HEK293 (cell line): ENCODE measurements at regions not wholly inside any gene's neighbourhood (a gene's known extent, or its start where the extent isn't known, plus 50 kb on each side); places are given as distances from the start of the nearest gene placed in this dataset.

Experiments
- CTCF ChIA-PET: fragments of 350-600 bp; formaldehyde crosslinking; extraction: SDS; loops from one replicate; lab custom pipeline; 2021; ENCODE audit warnings: antibody characterized with exemption; lab: Yijun Ruan, JAX
- POLR2A ChIA-PET: fragments of 300-600 bp; formaldehyde crosslinking; extraction: SDS; loops from one replicate; lab custom pipeline; 2020; ENCODE audit warnings: antibody characterized with exemption, inconsistent platforms; lab: Yijun Ruan, JAX
- H3K27ac ChIP-seq: fragments of 200-500 bp; sonication (Bioruptor generic); 2 replicates; pipeline ENCODE4 v1.5.1; 2014; ENCODE audit warnings: low read depth, low read length, control low read depth, inconsistent platforms; ENCODE audit errors: extremely low read depth
- H3K36me3 ChIP-seq, 2 experiments: fragments of 200-500 bp in 1 of 2; sonication (Bioruptor generic) in 1 of 2; 1 replicate in 1 of 2; 2 replicates in 1 of 2; pipeline ENCODE4 v1.5.1; 2014 to 2017; ENCODE audit warnings: inconsistent platforms in 2 of 2, low read length in 2 of 2; ENCODE audit not compliant: control insufficient read depth in 2 of 2, insufficient read depth in 1 of 2
- H3K4me1 ChIP-seq: fragments of 200-500 bp; sonication (Bioruptor generic); 2 replicates; pipeline ENCODE4 v1.5.1; 2014; ENCODE audit warnings: mild to moderate bottlenecking, low read length, inconsistent platforms; ENCODE audit not compliant: control insufficient read depth, insufficient read depth
- H3K4me3 ChIP-seq: 2 replicates; pipeline ENCODE4 v1.5.1; 2011; ENCODE audit warnings: low read depth, mild to moderate bottlenecking, control low read depth, low read length, moderate library complexity
- H3K9me3 ChIP-seq: fragments of 200-500 bp; sonication (Bioruptor generic); 2 replicates; pipeline ENCODE4 v1.5.1; 2014; ENCODE audit warnings: low read depth, low read length, inconsistent platforms; ENCODE audit not compliant: control insufficient read depth, insufficient read depth
- BCL11A ChIP-seq: fragments of 450-650 bp; formaldehyde crosslinking; IDR thresholded peaks from 2 replicates; pipeline ENCODE4 v1.5.1; 2016; ENCODE audit warnings: low read depth, missing biosample characterization, missing genetic modification characterization
- BCL6B ChIP-seq: fragments of 450-650 bp; formaldehyde crosslinking; IDR thresholded peaks from 2 replicates; pipeline ENCODE4 v1.5.1; 2017; ENCODE audit warnings: missing biosample characterization, missing genetic modification characterization
- FEZF1 ChIP-seq: fragments of 450-650 bp; formaldehyde crosslinking; IDR thresholded peaks from 2 replicates; pipeline ENCODE4 v1.5.1; 2016; ENCODE audit warnings: missing biosample characterization, missing genetic modification characterization
- GFI1B ChIP-seq: fragments of 450-650 bp; formaldehyde crosslinking; IDR thresholded peaks from 2 replicates; pipeline ENCODE4 v1.5.1; 2016; ENCODE audit warnings: missing biosample characterization, missing genetic modification characterization
- GLI2 ChIP-seq: fragments of 450-650 bp; formaldehyde crosslinking; IDR thresholded peaks from 2 replicates; pipeline ENCODE4; 2017; ENCODE audit warnings: missing biosample characterization, missing genetic modification characterization, low read depth, borderline replicate concordance
- KLF10 ChIP-seq: fragments of 450-650 bp; IDR thresholded peaks from 2 replicates; pipeline ENCODE4 v1.5.1; 2018; ENCODE audit warnings: missing biosample characterization, mild to moderate bottlenecking, missing genetic modification characterization
- KLF16 ChIP-seq: fragments of 450-650 bp; formaldehyde crosslinking; IDR thresholded peaks from 2 replicates; pipeline ENCODE4 v1.5.1; 2017; ENCODE audit warnings: missing biosample characterization, missing genetic modification characterization
- MZF1 ChIP-seq: fragments of 450-650 bp; formaldehyde crosslinking; IDR thresholded peaks from 2 replicates; pipeline ENCODE4 v1.5.1; 2017; ENCODE audit warnings: missing biosample characterization, missing genetic modification characterization, borderline replicate concordance
- SALL2 ChIP-seq: fragments of 450-650 bp; formaldehyde crosslinking; IDR thresholded peaks from 2 replicates; pipeline ENCODE4 v1.5.0; 2017; ENCODE audit warnings: missing biosample characterization, mild to moderate bottlenecking, missing genetic modification characterization, borderline replicate concordance
- WT1 ChIP-seq: fragments of 450-650 bp; formaldehyde crosslinking; IDR thresholded peaks from 2 replicates; pipeline ENCODE4 v1.5.1; 2016; ENCODE audit warnings: missing biosample characterization, missing genetic modification characterization
- YY1 ChIP-seq: fragments of 450-650 bp; formaldehyde crosslinking; IDR thresholded peaks from 2 replicates; pipeline ENCODE4 v1.5.1; 2018; ENCODE audit warnings: missing biosample characterization, missing genetic modification characterization
- YY2 ChIP-seq: fragments of 450-650 bp; formaldehyde crosslinking; IDR thresholded peaks from 2 replicates; pipeline ENCODE4 v1.5.1; 2016; ENCODE audit warnings: missing biosample characterization, missing genetic modification characterization
- ZBTB44 ChIP-seq: fragments of 450-650 bp; IDR thresholded peaks from 2 replicates; pipeline ENCODE4 v1.5.1; 2018; ENCODE audit warnings: missing biosample characterization, mild to moderate bottlenecking, missing genetic modification characterization
- ZBTB7A ChIP-seq: fragments of 450-650 bp; formaldehyde crosslinking; IDR thresholded peaks from 2 replicates; pipeline ENCODE4 v1.5.1; 2016; ENCODE audit warnings: low read depth, missing biosample characterization, missing genetic modification characterization
- ZFHX2 ChIP-seq: fragments of 450-650 bp; formaldehyde crosslinking; conservative IDR thresholded peaks from 2 replicates; pipeline ENCODE4 v1.5.1; 2016; ENCODE audit warnings: missing biosample characterization, missing genetic modification characterization
- ZNF121 ChIP-seq: fragments of 450-650 bp; formaldehyde crosslinking; IDR thresholded peaks from 2 replicates; pipeline ENCODE4 v1.5.1; 2016; ENCODE audit warnings: missing biosample characterization, missing genetic modification characterization
- ZNF138 ChIP-seq: fragments of 450-650 bp; formaldehyde crosslinking; IDR thresholded peaks from 2 replicates; pipeline ENCODE4 v1.5.1; 2016; ENCODE audit warnings: missing biosample characterization, missing genetic modification characterization, borderline replicate concordance
- ZNF16 ChIP-seq: fragments of 450-650 bp; formaldehyde crosslinking; IDR thresholded peaks from 2 replicates; pipeline ENCODE4 v1.5.1; 2016; ENCODE audit warnings: low read depth, missing biosample characterization, missing genetic modification characterization
- ZNF341 ChIP-seq: fragments of 450-650 bp; formaldehyde crosslinking; IDR thresholded peaks from 2 replicates; pipeline ENCODE4; 2016; ENCODE audit warnings: low read depth, missing biosample characterization, missing genetic modification characterization
- ZNF571 ChIP-seq: fragments of 450-650 bp; formaldehyde crosslinking; IDR thresholded peaks from 2 replicates; pipeline ENCODE4 v1.5.0; 2017; ENCODE audit warnings: missing biosample characterization, missing genetic modification characterization
- ZNF639 ChIP-seq: fragments of 450-650 bp; formaldehyde crosslinking; IDR thresholded peaks from 2 replicates; pipeline ENCODE4 v1.5.1; 2016; ENCODE audit warnings: missing biosample characterization, missing genetic modification characterization
- ZNF660 ChIP-seq: fragments of 450-650 bp; IDR thresholded peaks from 2 replicates; pipeline ENCODE4 v1.5.1; 2018; ENCODE audit warnings: missing biosample characterization, mild to moderate bottlenecking, missing genetic modification characterization
- ZNF701 ChIP-seq: fragments of 450-650 bp; formaldehyde crosslinking; IDR thresholded peaks from 2 replicates; pipeline ENCODE4 v1.5.1; 2016; ENCODE audit warnings: missing biosample characterization, missing genetic modification characterization
- ZNF747 ChIP-seq: fragments of 450-650 bp; formaldehyde crosslinking; IDR thresholded peaks from 2 replicates; pipeline ENCODE4 v1.5.1; 2016; ENCODE audit warnings: missing biosample characterization, missing genetic modification characterization
- ZNF792 ChIP-seq: fragments of 450-650 bp; formaldehyde crosslinking; IDR thresholded peaks from 2 replicates; pipeline ENCODE4 v1.5.1; 2016; ENCODE audit warnings: missing biosample characterization, missing genetic modification characterization
- ZNF830 ChIP-seq: fragments of 450-650 bp; IDR thresholded peaks from 2 replicates; pipeline ENCODE4 v1.5.0; 2018; ENCODE audit warnings: missing biosample characterization, missing genetic modification characterization, low read depth, mild to moderate bottlenecking, moderate library complexity
- ZNF843 ChIP-seq: fragments of 450-650 bp; formaldehyde crosslinking; IDR thresholded peaks from 2 replicates; pipeline ENCODE4 v1.5.1; 2016; ENCODE audit warnings: missing biosample characterization, missing genetic modification characterization
- ZSCAN4 ChIP-seq: fragments of 450-650 bp; formaldehyde crosslinking; IDR thresholded peaks from 2 replicates; pipeline ENCODE4 v1.5.1; 2017; ENCODE audit warnings: missing biosample characterization, missing genetic modification characterization
- TF ChIP-seq, protein P1 (sequence below): fragments of 450-650 bp; formaldehyde crosslinking; IDR thresholded peaks from 2 replicates; pipeline ENCODE4 v1.5.1; 2016; ENCODE audit warnings: missing biosample characterization, missing genetic modification characterization, low read depth

GRCh38 chr12:94781835-94782234, 131.5 kb upstream of the TMCC3 start:
- Histone ChIP-seq H3K27ac (no peak overlapping the region), H3K36me3 (no peaks in the 10 kb centered on the region), H3K9me3 (no peaks in the 10 kb centered on the region), H3K4me1 (peaks cover 8% of the 10 kb centered on the region), H3K4me3 (no peak overlapping the region)
- ChIA-PET CTCF (no interaction called here), POLR2A (no interaction called here)
- TF ChIP-seq KLF16 (tag by site-specific recombination) (no peak), ZBTB7A (tag by site-specific recombination) (no peak), ZNF121 (tag by site-specific recombination) (0 out of 2 replicates have a peak, but pooled peaks have one; percentile 41), ZNF571 (tag by site-specific recombination) (no peak)

DNA sequence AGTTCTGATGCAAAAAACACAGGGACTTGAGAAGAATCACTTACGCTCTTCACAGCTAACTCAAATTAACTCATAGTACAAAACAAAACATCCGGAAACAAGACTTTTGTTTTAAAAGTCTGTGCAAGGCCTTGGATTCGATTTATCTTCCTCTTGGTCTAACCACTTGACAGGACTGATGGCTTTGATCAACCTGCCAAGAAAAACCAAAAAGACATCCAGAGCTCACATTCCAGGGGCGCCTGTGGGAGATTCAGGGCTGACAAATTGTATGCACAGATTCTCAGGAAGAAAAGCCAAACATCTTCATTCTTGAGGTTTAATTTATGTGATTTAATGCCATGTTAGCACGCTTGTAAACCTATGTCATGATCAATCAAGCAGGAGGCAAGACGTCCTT, 129.1 kb upstream of the TMCC3 start:
- Histone ChIP-seq H3K4me3 (no peak overlapping the region), H3K36me3 (no peaks in the 10 kb centered on the region), H3K9me3 (no peaks in the 10 kb centered on the region), H3K27ac (no peak overlapping the region), H3K4me1 (peaks cover 8% of the 10 kb centered on the region)
- POLR2A ChIA-PET, result no interaction called here
- CTCF ChIA-PET, result no interaction called here
- no peak for TF ChIP-seq SALL2 (tag by site-specific recombination)
- 0 out of 2 replicates have a peak, but pooled peaks have one; percentile 19 for TF ChIP-seq KLF10 (tag by site-specific recombination)
- TF ChIP-seq ZNF341, result no peak
- TF ChIP-seq GLI2 (tag by site-specific recombination), result no peak
- no peak for TF ChIP-seq ZBTB44
- TF ChIP-seq ZNF792 (tag by site-specific recombination), result no peak
- TF ChIP-seq MZF1 (tag by site-specific recombination), result no peak
- TF ChIP-seq ZNF843 (tag by site-specific recombination), result no peak
- no peak for TF ChIP-seq WT1
- TF ChIP-seq ZNF639 (tag by site-specific recombination), result no peak
- no peak for TF ChIP-seq ZSCAN4 (tag by site-specific recombination)
- TF ChIP-seq, protein P1, sequence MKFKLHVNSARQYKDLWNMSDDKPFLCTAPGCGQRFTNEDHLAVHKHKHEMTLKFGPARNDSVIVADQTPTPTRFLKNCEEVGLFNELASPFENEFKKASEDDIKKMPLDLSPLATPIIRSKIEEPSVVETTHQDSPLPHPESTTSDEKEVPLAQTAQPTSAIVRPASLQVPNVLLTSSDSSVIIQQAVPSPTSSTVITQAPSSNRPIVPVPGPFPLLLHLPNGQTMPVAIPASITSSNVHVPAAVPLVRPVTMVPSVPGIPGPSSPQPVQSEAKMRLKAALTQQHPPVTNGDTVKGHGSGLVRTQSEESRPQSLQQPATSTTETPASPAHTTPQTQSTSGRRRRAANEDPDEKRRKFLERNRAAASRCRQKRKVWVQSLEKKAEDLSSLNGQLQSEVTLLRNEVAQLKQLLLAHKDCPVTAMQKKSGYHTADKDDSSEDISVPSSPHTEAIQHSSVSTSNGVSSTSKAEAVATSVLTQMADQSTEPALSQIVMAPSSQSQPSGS (tag by site-specific recombination), result no peak
- TF ChIP-seq ZNF16 (tag by site-specific recombination), result no peak
- no peak for TF ChIP-seq ZNF830 (tag by site-specific recombination)
- TF ChIP-seq YY2 (tag by site-specific recombination), result no peak
- TF ChIP-seq ZNF660 (tag by site-specific recombination), result no peak
- TF ChIP-seq FEZF1, result peak; percentile 56
- no peak for TF ChIP-seq ZNF701
- TF ChIP-seq YY1 (tag by site-specific recombination), result no peak
- TF ChIP-seq BCL11A (tag by site-specific recombination), result no peak
- no peak for TF ChIP-seq ZFHX2 (tag by site-specific recombination)
- no peak for TF ChIP-seq BCL6B (tag by site-specific recombination)
- TF ChIP-seq ZNF747, result no peak
- TF ChIP-seq GFI1B (tag by site-specific recombination), result peak; percentile 56; the same call in 1 of the 2 replicates
- no peak for TF ChIP-seq ZNF138
